Hepatocyte (in vitro differentiated cells): ENCODE measurements at regions not wholly inside any gene's neighbourhood (a gene's known extent, or its start where the extent isn't known, plus 50 kb on each side); places are given as distances from the start of the nearest gene placed in this dataset.

Source experiments
- EZH2 ChIP-seq: fragments of 200-600 bp; sonication (generic); IDR thresholded peaks from 2 replicates; pipeline ENCODE4 v1.6.1; 2016; ENCODE audit warnings: antibody characterized with exemption, mild to moderate bottlenecking, borderline replicate concordance
- EZH2phosphoT487 ChIP-seq: fragments of 200-600 bp; sonication (generic); IDR thresholded peaks from one replicate; pipeline ENCODE4 v1.6.1; 2018; ENCODE audit warnings: antibody characterized with exemption, mild to moderate bottlenecking, low read depth, moderate library complexity; ENCODE audit not compliant: unreplicated experiment, severe bottlenecking
- TF ChIP-seq, protein P1 (sequence below): fragments of 200-600 bp; sonication (generic); IDR thresholded peaks from 2 replicates; pipeline ENCODE4 v1.5.1; 2016; ENCODE audit warnings: antibody characterized with exemption, mild to moderate bottlenecking; ENCODE audit not compliant: poor library complexity

DNA sequence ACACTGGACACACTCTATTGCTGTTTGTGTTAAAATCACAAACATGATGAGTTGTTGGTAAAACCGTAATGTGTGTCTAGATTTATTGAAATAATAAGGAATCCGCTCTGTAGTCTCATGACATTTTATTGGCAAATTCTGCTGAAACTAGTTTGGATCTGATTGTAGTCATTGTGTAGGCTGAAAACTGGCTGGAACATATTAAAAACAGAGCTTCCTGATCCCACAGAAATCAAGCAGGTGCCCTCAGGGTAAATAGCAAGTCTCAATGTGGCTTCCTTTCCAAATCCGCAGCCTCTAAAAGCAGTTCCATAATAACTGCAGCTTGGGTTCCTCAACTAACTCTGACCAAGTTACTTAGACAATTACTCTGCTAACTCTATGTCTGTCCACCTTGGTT lies 427.5 kb upstream of the KIF2A start:
- TF ChIP-seq, protein P1, sequence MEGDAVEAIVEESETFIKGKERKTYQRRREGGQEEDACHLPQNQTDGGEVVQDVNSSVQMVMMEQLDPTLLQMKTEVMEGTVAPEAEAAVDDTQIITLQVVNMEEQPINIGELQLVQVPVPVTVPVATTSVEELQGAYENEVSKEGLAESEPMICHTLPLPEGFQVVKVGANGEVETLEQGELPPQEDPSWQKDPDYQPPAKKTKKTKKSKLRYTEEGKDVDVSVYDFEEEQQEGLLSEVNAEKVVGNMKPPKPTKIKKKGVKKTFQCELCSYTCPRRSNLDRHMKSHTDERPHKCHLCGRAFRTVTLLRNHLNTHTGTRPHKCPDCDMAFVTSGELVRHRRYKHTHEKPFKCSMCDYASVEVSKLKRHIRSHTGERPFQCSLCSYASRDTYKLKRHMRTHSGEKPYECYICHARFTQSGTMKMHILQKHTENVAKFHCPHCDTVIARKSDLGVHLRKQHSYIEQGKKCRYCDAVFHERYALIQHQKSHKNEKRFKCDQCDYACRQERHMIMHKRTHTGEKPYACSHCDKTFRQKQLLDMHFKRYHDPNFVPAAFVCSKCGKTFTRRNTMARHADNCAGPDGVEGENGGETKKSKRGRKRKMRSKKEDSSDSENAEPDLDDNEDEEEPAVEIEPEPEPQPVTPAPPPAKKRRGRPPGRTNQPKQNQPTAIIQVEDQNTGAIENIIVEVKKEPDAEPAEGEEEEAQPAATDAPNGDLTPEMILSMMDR: no peak
- TF ChIP-seq EZH2: no peak
- TF ChIP-seq EZH2phosphoT487: no peak
